GM19455 (cell line): ENCODE measurements at regions not wholly inside any gene's neighbourhood (a gene's known extent, or its start where the extent isn't known, plus 50 kb on each side); places are given as distances from the start of the nearest gene placed in this dataset.

ENCODE experiments used
- ATAC-seq: cut with Tn5 transposase; IDR thresholded peaks from one replicate; pipeline ENCODE4 v1.9.1; 2021; ENCODE audit not compliant: unreplicated experiment

GRCh38 chr16:65494080-65494479 is 372.2 kb upstream of the CDH11 start:
- no peak for ATAC-seq

DNA sequence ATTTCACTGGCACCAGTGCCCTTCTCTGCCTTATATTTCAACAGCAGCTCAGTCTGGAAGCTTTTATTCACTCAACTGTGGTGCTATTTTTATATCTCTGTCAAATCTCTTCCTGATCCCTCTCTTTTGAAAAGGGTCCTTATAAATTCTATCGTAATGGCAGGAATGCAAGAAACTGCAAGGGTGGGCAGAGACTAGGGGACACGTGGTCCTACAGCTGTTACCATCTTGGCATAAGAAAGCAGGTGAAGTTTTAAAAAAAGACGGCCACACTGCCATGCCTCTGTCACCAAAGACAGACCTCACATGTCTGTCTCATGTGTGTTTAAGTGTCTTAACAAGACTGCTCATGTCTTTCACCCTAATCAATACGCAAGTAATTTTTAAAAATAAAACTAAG is 368.4 kb upstream of the CDH11 start:
- ATAC-seq: no peak

DNA sequence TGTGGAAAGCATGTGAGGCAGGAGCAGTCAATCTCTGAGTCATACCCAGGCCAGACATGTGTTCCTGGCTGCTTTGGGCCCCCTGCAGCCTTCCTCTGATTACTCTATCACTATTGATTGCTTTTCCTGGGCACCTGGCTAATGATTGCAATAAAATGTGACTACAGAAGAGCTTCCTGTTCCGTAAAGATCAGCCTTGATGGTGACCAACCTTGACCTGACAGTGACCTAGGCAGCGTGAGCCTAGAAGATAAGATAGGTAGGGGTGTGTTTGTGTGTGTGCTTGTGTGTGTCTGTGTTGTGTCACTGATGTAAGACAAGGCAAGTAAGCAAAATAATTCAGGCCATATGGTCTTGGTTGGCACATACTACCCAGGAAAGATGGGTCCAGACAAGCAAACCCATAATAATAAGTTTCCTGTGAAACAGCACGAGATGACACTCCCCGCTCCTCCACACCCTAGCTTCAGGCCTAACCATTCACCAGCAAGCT is 367.7 kb upstream of the CDH11 start:
- ATAC-seq: no peak

GRCh38 chr16:65487231-65487630 is 365.4 kb upstream of the CDH11 start:
- ATAC-seq: no peak

DNA sequence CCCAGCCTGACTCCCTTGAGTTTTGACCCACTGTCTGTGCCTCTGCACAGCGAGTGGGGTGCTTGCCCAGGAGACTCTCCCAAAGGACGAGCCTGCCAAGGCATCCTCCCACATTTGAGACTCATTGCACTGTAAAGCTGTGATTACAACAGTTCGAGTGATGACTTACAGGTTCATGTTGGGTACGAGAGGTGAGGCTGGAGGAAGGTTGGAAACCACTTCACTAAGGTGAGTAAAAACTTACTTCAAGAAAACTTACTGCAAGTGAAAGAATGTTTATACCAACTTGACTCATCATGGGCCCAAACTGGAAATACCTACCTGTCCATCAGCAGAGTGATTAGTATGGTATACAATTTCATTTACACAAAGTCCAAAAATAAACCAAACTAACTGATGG is 360.1 kb upstream of the CDH11 start:
- ATAC-seq: no peak

DNA sequence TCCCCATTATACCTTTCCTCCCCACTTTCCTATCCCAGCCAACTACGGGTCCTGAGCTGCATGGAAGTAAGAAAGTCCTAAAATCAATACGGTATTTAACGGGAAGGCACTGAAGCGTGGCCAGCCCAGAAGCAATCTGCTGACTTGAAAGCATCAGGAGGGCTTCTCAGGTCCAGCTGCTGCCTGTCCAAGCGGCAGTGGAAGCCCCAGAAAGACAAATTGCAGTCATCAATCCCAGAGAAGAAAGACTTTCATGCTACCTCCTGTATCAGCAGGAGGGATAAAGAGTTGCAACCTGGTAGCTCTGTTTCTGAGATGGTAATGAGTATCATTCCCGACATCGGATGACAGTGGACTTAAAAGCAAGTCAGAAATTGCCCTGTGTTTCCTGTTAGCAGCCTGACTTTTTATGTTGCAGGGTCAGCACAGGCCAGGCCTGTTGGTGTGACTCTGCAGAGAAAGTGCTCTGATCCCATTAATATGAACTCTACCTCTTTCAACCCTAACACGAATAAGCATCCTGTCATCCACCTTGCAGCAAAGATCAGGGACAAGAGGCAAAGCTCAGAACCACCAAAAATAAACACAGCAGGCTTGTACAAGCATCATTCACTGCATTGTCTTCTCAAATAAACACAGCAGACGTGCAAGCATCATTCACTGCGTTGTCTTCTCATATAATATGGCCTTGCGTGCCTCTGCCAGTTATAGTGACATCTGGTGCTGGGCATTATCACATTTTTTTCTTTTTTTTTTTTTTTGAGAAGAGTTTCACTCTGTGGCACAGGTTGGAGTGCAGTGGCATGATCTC is 358.6 kb upstream of the CDH11 start:
- ATAC-seq: no peak

- no peak for ATAC-seq
These were observed 354.6 kb upstream of the CDH11 start for GRCh38 chr16:65476448-65476955.

- ATAC-seq: no peak
These were observed 351.8 kb upstream of the CDH11 start for GRCh38 chr16:65473699-65474098.

GRCh38 chr16:65469116-65469515 is 347.3 kb upstream of the CDH11 start:
- no peak for ATAC-seq

DNA sequence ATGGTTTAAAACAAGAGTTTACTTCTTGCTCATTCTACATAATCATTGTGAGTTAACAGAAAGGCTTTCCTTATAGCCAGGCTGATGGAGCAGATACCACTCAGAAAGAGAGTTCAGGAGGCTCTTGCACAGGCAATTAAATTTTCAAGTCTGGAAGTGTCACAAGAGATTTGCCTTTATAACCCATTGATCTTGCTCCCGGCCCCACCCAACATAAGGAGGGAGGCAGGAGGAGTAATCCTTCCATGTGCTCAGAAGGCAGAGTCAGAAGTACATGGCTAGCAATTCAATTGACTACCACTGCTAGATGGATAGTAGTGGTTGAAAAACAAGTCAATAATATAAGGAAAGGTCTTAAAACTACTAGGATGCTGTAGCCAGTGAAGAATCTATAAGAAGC is 346.3 kb upstream of the CDH11 start:
- ATAC-seq: no peak

DNA sequence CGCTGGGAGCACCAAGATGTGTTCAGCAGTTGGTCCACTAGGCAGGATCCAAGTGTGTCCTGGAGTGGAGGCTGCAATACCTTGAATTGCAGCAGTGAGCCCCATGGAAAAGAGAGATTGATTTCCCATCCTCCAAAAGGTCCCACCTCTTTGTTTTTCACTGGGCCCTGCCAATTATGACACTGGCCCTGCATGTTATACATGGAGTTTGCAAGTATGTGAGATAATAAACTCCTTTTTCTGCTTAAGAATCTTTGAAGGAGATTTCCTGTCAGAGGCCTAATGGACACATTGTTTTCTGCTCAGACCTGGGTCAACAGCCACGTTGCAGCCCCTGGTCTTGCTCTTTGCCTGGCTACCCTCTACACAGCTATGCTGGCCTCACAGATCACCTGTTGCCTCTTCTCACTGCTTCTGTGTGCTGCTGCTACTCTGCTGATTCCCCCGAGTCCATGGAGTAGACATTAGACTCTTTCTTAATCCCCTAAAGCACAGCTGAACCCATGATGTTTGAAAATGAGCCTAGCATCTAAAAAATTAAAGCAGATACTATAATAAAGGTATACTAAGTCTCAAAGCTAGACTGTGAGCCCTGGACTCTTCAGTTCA is 341.9 kb upstream of the CDH11 start:
- ATAC-seq: no peak

DNA sequence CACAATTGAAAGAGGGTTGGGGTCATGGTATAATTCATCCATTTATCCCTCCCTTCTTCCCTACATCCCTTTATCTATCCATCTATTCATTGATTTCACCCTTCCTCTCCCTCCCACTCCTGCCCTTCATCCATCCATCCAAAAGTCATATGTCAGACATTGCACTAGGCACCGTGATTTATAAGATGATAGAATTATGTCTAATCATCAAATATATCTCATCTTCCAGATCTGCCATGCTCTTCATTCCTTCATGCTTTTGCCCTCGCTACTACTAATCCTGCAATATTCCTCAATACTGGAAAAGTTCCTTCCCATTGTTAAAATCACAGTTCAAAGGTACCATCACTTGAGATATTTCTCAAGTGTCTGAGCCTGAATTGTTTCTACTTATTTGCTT is 335.2 kb upstream of the CDH11 start:
- ATAC-seq: no peak

- no peak for ATAC-seq
These were observed 333.9 kb upstream of the CDH11 start for GRCh38 chr16:65455761-65456160.

GRCh38 chr16:65453646-65454045 is 331.8 kb upstream of the CDH11 start:
- ATAC-seq: no peak

DNA sequence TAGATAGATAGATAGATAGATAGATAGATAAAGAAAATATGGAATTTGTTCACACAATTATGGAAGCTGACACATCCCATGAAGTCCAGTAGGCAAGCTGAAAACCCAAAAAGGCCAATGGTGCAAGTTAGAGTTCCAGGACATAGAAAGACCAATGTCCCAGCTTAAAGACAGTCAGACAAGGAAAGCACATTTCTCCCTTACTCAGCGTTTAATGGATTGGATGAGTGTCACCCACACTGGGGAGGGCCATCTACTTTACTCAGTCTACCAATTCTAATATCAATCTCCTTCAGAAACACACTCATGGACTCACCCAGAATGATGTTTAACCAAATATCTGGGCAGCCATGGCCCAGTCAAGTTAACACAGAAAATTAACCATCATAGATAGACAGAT is 327.7 kb upstream of the CDH11 start:
- ATAC-seq: no peak

DNA sequence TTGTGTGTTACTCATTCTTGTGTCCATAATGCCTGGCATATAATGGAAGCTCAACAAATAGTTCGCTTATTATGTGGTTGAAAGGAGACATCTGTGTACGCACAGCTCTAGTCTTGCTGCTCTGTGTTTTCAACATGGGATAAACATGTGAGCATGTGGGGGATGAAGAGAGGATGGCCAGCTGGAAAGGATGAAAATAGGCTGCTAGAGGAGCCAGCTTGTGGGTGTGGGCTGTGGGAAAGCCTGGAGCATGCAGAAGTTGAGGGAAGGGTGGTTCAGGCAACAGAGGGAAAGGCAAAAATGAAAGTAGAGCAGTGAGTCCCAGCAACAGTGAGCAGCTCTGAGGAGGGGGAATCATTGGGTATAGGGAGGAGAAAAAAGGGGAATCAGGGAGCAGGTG is 324.6 kb upstream of the CDH11 start:
- no peak for ATAC-seq

DNA sequence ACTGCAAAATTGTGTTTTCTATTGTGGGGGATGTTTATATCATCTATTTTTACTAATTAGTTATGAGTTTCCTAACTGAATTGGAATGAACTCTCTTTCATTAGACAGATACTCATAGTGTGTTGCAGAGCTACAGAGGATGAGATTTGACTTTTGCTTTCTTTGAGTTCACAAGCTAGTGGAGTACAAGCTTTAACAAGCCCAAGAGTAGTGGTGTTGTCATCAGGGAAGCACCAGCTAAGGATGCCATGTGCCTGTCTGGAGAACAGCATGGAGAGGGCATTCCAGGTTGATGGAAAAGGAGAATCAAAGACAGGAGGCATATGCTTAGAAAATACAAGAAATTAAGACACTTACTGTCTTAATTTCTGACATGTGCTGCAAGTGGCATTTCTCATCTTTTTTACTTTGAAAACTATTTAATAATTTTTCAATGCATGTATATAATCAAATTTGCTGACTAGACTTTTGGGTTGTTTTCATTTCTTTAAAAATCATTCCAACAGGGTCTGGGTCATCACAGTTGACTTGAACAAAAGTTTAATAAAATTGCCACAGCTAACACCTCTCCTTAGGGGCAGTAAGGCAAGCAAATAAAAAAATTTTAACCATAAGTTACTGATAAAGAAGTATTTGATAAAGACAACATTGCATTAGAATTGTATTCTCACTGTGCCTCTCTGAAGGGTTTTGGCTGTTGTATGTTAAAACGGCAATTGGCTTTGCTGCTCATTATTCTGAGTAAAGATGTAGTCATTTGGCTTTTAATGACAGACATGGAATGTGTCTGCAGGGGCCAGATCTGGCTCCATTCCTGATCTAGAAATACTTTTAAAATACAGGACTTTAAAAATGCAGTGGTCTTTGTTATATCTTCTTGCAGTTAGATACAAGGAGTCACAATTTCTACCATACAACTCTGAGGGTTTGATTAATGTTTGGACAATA is 323.7 kb upstream of the CDH11 start:
- ATAC-seq: no peak

- no peak for ATAC-seq
These were observed 319.6 kb upstream of the CDH11 start for GRCh38 chr16:65441501-65441900.

- no peak for ATAC-seq
These were observed 307.8 kb upstream of the CDH11 start for GRCh38 chr16:65429504-65430181.

- ATAC-seq: no peak
These were observed 304.6 kb upstream of the CDH11 start for GRCh38 chr16:65426484-65426883.

DNA sequence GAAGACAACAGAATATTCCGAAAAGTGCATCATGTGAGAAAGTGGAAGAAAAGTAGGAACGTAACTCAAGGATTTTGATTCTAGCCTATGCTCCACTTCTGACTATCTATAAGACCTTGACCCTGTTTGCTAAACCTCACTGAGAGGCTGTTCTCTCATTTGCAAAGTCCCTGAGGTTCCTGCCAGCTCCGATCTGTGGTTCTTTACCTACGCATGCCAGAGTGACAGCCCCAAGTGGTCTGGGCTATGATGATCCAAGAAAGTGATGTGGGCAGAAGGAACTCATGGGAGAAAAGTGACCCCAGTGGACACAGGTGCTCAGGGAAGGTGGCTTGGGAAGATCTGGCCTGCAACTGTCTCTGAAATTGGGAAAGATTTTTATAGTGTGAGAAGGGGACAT is 301.1 kb upstream of the CDH11 start:
- no peak for ATAC-seq
